Cardiac fibroblast (primary cell): ENCODE measurements at regions not wholly inside any gene's neighbourhood (a gene's known extent, or its start where the extent isn't known, plus 50 kb on each side); places are given as distances from the start of the nearest gene placed in this dataset.
"Not testable (repeated sequence)": the region's sequence is repeated elsewhere in the genome, so short reads cannot be mapped to it uniquely, and the experiment has no call there.

Experiments used
- DNase-seq, 2 donors: peaks; one replicate each; pipeline versions ENCODE4 v3.0.0 to v3.0.0-alpha.2; 2010; ENCODE audit warnings: low read depth in 2 of 2
- H3K4me3 ChIP-seq, 2 donors: replicated peaks in 1 of 2; 1 replicate in 1 of 2; 2 replicates in 1 of 2; pipeline ENCODE4 v1.5.1; 2011; ENCODE audit warnings: low read depth in 2 of 2, low read length in 2 of 2, mild to moderate bottlenecking in 2 of 2, moderate library complexity in 1 of 2
- TF ChIP-seq, protein P1 (sequence below): IDR thresholded peaks from one replicate; pipeline ENCODE4 v1.5.1; 2011; ENCODE audit warnings: low read depth, mild to moderate bottlenecking, low read length, inconsistent platforms

DNA sequence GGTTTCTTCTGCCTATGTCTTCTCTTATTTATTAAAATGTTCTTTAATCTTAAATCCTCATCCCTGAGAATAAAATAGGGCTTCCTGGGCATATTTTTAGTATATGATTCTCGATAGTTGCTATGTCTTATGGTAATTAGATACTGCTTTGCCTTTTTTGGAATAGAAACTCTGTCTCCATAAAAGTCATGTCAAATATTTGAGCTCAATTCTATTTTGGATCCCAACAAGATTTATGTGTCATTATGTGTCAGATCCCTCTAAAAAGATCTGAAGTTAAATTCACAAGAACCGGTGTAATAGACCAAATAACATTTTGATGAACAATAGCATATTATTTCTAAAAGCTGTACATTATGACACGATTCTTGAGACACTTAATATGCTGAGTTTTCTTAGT is 312.5 kb upstream of the PDE3A start:
- DNase-seq, result no peak
- H3K4me3 ChIP-seq, result no peak overlapping the region
- TF ChIP-seq, protein P1, sequence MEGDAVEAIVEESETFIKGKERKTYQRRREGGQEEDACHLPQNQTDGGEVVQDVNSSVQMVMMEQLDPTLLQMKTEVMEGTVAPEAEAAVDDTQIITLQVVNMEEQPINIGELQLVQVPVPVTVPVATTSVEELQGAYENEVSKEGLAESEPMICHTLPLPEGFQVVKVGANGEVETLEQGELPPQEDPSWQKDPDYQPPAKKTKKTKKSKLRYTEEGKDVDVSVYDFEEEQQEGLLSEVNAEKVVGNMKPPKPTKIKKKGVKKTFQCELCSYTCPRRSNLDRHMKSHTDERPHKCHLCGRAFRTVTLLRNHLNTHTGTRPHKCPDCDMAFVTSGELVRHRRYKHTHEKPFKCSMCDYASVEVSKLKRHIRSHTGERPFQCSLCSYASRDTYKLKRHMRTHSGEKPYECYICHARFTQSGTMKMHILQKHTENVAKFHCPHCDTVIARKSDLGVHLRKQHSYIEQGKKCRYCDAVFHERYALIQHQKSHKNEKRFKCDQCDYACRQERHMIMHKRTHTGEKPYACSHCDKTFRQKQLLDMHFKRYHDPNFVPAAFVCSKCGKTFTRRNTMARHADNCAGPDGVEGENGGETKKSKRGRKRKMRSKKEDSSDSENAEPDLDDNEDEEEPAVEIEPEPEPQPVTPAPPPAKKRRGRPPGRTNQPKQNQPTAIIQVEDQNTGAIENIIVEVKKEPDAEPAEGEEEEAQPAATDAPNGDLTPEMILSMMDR, result no peak

DNA sequence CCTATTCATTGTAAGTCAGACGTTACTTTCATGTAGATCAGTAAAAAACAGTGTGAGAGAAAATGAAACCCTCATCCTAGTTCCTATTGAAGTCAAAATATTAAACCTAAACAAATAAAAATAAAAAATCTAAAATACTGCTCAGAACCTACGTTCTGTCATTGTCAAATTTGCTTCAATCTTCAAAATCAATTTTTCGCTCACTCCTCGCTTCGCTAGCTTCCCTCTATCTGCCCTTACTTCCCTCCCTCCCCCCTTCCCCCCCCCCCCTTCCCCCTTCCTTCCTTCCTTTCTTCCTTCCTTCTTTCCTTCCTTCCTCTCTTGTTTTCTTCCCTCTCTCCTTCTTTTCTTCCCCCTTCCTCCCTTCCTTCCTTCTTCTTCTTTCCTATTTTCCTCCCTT is 310.9 kb upstream of the PDE3A start:
- H3K4me3 ChIP-seq, result no peak overlapping the region
- no peak for DNase-seq
- TF ChIP-seq, protein P1, result no peak

DNA sequence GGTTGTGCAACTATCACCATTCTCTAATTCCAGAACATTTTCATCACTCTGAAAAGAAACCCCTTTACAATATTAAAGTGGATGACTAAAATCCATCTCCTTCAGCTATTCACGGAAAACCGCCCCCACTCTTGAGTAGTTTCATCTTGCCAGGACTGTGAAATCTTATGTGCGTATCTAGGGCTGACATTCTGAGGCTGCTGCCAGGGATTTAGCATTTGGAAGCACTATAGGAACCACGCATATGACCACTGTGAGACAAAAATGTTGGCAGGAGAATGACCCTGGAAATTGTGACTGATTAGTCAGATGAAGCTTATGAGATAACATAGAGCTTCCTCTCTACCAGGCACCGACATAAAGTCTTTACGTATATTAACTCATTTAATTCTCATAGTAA is 305.2 kb upstream of the PDE3A start:
- TF ChIP-seq, protein P1, result no peak
- no peak overlapping the region for H3K4me3 ChIP-seq
- peak; percentile 79 to 92 for DNase-seq

DNA sequence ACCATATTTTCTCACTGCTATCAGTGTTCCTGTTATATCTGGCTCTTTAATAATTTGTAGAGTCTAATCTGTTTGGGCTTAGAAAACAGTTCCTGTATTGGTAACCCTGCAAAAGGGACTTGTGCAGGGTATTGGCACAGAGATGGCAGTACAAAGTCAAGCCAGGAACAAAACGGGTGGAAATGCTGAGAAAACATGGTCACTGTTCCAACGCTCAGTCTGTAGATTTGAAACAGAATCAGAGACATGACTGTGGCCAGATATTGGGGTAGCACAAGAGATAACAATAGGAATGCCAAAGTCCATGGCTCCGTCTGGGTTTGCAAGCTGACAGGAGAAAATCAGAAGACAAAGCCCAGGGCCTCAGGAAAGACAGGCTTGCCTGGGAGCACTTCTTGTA is 290.7 kb upstream of the PDE3A start:
- DNase-seq, result peak in 1 of 2 donors; percentile 28
- TF ChIP-seq, protein P1, result no peak
- H3K4me3 ChIP-seq, result no peak overlapping the region

DNA sequence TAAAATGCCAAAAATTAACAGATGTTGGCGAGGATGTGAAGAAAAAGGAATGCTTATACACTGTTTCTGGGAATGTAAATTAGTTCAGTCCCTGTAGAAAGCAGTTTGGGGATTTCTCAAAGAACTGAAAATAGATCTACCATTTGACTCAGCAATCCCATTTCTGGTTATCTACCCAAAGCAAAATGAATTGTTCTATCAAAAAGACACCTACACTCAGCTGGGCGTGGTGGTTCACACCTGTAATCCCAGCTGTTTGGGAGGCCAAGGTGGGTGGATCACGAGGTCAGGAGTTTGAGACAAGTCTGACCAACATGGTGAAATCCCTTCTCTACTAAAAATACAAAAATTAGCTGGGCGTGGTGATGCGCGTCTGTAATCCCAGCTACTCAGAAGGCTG is 279.3 kb upstream of the PDE3A start:
- DNase-seq, result no peak
- H3K4me3 ChIP-seq, result no peak overlapping the region
- TF ChIP-seq, protein P1, result no peak

DNA sequence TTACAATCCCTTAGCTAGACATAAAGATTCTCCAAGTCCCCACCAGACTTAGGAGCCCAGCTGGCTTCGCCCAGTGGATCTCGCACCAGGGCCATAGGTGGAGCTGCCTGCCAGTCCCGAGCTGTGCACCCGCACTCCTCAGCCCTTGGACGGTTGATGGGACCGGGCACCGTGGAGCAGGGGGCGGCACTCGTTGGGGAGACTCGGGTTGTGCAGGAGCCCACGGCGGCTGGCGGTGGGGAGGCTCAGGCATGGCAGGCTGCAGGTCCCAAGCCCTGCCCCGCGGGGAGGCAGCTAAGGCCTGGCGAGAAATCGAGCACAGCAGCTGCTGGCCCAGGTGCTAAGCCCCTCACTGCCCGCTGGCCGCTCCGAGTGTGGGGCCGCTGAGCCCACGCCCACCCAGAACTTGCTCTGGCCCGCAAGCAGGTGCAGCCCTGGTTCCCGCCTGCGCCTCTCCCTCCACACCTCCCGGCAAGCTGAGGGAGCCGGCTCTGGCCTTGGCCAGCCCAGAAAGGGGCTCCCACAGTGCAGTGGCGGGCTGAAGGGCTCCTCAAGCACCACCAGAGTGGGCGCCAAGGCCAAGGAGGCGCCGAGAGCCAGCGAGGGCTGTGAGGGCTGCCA is 275.0 kb upstream of the PDE3A start:
- not testable (repeated sequence) for H3K4me3 ChIP-seq, DNase-seq

DNA sequence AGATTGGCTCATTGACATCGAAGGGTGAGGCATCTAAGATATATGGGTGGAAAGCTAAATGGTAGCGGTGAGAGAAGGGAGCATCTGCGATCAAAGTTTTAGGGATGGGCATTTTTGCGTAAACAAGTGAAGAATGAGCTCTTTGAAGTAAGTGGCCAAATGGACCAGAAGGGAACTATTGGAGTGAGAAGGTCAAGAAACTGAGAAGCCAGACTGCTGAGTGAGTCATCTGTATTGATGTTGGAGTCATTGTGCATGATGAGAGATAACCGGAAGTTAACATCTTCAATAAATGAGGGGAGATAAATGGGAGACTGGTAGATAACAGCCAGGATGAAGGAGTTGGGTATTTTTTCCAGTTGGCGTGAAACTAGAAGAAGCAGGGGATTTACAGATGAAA is 271.9 kb upstream of the PDE3A start:
- no peak overlapping the region for H3K4me3 ChIP-seq
- TF ChIP-seq, protein P1, result no peak
- peak in 1 of 2 donors; percentile 19 for DNase-seq
